ENCODE measurements at regions not wholly inside any gene's neighbourhood (a gene's known extent, or its start where the extent isn't known, plus 50 kb on each side); places are given as distances from the start of the nearest gene placed in this dataset.
"Not testable (repeated sequence)": the region's sequence is repeated elsewhere in the genome, so short reads cannot be mapped to it uniquely, and the experiment has no call there.

DNA sequence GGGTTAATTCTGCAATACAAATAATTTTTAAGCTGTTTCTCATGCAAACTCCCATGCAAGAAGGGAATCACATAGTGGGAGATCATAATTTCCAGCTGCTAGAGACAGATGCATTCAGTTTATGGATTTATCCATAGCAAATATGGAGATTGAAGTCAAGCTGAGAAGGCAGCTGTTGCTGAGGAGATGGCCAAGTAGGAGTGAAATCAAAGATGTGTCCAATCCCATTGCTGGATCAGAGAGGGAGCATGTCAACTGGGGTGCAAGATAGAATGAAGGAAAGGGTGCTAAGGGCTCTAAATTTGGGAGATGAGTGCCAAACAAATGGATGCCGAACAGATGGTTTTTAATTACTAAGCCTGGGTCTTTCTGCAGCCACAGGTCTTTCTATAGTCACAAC lies 504.5 kb downstream of the NFIB start:
- DNase-seq: no peak

DNA sequence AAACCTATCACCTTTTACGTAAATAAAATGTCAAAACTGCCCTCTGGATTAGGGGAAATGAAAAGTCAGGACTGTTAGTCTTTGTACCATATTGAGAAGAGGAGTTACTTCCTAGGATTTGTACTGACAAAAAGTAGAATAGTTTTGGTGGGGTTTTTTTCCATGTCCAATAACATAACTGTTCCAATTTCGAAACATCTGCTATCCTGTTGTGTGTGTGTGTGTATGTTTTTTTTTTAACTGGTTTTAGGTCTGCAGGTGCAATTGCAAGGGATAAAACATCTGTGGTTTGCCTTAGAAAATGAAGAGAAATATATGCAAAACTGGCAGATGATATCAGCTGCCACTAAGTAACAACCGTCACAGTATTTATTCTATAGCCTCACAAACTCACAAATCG lies 506.8 kb downstream of the NFIB start:
- DNase-seq: no peak

DNA sequence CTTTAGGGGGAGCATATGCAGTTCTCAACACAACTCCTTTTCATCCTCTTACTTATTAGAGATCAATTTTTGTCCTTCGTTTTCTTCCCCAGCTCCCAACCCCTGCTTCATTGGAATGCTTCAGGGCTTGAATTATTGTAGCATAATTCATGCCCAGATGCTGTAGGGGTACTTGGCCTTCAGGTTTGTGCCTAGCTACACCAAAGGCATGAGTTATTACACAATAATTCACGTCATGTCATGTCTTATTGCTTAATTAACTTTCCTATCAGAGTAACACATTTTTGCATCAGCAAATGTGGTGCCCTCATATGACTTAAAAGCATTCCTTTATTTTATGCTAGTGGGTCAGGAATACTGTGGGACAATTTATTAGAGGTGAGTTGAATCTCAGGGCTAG lies 507.2 kb downstream of the NFIB start:
- DNase-seq: no peak

DNA sequence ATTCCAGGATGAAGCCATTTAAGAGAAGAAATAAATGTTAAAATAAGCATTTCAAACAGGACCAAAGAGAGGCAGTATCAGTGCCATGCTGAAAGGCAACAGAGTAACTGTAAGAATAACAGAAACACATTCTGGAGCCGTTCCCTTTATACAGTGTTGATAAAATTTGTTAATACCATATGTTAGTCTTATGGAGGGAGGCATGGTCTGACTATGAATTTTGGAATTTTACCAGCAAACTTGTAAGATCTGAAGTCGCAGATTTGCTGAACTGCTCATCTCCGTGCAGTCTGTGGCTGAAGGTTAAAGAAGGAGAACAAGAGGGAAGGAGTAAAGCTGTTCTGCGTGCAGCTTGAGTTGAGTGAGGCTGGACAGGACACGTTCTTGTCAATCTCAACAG lies 508.4 kb downstream of the NFIB start:
- DNase-seq: peak; percentile 47

DNA sequence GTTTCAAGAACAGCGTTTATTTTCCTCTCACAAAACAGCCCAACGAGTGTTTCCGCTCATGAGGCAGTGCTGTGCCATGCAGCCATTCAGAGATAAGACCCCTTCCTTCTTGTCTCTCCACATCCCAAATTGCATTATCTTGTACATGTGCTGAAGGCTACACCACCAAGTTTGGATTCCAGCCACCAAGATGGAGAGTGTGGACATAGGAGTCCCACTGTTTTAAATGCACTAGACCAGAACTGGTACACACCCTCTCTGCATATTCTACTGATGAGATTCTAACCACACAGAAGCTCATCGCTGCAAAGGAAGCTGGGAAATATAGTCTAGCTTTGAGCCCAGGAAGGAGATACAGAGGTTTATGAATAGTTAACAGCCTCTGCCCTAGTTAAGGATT lies 509.4 kb downstream of the NFIB start:
- no peak for DNase-seq

DNA sequence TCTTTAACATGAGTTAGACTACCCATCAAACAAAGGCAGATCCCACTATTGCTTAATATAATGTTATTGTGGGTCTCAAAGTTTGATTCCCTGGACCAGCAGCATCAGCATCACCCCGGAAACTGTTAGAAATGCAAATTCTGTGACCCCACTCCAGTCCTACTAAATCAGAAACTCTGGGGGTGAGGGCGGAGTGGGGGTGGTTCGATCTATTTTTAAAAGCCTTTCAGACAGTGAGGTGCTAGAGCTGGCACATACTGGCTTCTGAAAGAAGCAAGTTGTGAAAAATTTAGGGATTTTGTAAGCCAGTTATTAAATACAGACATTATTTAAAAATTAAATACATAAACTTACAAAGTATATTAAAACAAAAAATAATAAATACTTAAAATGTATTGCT lies 513.2 kb downstream of the NFIB start:
- no peak for DNase-seq

DNA sequence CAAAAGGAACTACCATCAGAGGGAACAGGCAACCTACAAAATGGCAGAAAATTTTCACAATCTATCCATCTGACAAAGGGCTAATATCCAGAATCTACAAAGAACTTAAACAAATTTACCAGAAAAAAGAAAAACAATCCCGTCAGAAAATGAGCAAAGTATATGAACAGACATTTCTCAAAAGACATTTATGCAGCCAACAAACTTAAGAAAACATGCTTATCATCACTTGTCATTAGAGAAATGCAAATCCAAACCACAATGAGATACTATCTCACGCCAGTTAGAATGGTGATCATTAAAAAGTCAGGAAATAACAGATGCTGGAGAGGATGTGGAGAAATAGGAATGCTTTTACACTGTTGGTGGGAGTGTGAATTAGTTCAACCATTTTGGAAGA lies 516.2 kb downstream of the NFIB start:
- not testable (repeated sequence) for DNase-seq

DNA sequence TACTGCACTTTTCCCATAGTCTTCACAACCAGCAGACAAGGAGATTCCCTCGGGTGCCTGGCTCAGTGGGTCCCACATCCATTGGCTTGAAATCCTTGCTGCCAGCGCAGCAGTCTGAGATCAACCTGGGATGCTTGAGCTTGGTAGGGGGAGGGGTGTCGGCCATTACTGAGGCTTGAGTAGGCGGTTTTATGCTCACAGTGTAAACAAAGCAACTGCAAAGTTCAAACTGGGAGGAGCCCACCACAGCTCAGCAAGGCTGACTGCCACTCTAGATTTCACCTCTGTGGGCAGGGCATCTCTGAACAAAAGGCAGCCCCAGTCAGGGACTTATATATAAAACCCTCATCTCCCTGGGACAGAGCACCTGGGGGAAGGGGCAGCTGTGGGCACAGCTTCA lies 512.3 kb upstream of the MPDZ start:
- no peak for DNase-seq

DNA sequence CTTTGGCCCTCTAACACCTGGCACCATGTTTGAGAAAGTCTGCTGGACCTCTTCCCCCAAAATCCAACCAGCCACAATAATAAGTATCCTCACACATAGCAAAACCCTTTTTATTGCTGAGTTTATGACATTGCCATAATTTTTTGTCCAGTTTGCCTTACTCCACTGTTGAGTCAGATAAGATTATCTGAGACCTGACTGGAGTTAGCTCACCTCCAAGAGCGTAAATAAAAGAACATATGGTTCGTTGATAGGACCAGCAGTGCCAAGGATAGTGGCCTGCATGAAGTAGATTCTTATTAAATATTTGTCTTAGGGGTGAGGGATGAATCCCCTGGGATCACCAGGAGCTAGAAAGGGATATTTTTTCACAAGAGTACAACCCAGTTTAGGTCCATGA lies 510.6 kb upstream of the MPDZ start:
- no peak for DNase-seq

DNA sequence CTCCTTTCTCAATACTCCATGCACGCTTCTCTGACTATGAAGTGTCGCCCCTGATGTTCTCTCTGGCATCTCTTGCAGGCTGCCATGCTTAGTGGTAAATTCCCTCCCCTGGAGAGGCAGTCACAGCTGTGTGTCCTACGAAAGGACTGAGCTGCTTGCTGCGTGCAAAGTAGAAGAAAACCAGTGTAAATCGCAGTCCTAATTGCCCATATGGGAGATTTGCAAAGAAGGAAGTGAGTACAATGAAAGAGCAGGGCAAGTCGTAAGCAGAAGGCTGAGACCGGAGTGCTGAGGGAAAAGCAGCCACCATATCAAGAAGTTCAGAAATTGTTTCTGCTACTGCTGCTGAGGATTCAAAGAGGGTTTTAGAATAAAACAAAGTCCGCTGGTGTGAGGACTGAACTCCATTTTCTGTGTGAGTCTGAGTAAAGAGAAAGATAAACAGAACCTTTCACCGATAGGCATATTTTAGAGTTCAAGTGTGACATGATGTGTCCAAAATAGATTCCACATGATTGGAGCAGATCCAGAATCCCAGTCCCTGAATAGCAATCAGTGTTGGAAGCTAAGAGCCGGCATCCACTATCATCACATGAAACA lies 507.8 kb upstream of the MPDZ start:
- DNase-seq: peak; percentile 84

DNA sequence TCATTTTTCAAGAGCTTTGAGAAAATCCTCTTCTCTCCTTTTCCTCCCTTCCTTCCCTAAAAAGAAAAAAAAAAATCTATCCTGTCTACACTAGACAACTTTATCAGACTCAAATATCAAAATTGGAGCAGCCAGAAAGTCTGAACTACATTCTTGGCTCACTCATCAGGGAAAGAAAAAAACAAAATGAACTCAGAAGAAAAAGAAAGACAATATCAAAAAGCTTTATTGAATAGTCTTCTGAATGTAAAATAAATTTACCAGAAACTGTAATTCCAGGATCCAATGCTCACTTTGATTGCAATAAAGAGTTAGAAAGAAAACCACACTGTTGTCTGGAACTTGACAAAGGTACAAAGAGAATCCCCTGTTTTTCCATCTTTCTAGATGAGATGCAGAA lies 507.2 kb upstream of the MPDZ start:
- DNase-seq: no peak

DNA sequence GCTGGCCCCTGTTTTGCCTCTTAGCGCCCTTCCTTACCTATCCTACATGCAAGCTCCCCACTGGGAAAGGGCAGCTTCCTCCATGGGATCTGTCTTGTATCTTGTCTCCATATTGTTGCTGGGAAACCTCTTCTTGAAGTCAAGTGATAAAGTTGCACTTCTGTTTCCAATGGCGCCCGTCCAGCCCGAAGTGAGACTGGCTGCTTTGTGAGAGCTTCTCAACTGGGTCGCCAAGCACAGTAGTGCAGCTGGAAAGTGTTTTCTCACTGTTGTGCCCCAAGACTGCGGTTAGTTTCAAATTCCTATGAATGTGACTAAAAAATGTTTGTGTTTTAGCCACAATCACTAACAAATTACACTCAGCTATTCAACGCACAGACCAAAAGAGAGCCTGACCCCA lies 506.6 kb upstream of the MPDZ start:
- no peak for DNase-seq

DNA sequence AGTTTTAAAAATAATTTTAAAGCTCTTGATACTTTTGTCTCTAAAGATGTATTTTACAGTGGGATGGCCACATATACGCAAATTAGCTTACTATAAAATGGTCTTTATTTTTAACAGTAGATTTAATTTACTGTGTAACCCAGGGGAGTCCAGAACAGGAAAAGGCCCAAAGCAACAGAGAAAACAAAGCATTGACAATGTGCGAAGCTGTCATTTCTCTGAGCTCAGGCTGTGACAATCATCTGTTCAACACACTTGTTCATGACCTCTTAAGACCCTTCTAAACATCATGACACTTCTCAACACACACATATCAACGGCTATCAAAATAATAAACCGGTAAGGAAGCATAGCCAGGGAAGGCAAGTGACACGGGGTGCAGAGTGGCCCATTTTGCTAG lies 499.6 kb upstream of the MPDZ start:
- DNase-seq: peak; percentile 72

DNA sequence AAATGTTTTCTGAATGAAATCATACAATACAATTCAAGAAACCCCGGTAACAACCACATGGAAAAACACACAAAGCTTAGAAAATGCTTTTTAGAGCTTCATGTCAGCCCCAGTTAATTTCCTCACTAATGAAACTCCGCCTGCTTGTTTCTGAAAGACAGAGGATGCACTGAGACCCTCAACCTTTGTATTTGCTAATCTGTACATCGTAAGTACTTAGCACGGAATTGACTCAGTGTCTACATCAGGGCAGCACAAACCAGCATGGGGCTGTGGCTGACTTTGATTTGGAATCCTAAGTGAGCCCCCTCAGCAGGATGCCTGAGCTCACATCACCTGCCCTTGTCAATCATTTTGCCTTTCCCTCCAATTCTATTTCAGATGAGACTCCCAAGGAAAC lies 499.1 kb upstream of the MPDZ start:
- peak; percentile 79 for DNase-seq

DNA sequence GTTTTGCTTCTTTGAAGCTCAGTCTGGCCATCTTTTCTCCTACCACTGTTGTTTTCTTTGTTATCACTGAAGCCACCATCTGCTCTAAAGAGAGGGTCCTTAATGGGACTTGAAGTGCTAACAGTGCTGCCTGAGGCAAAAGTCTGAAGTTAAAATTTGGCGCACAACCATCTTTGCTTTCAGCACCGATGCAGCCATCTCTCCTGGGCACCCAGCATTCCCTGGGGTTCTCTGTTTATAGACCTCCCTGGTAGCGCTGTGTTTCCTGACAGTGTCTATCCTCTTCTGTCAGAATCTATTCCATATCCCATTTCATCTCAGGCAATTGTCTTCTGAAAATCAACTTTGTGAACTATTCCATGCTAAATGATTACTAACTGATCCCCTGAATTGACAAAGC lies 491.5 kb upstream of the MPDZ start:
- DNase-seq: no peak

DNA sequence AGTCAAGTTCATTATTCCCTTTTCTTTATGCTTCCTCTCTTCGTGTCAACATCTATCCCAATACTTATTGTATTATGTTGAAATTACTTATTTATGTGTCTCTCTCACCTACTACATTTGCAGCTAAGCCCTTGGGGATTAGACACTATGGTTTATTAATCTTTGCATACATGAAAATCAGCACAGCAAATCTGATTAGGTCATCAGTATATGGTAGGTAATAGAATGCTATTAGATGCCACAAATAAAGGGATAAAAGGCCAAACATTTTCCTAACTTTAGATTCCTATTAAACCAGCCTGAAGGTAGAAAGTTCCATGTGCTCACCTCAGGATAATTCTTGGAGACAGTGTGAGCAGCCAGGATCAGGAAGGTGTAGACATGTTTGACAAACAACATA lies 490.1 kb upstream of the MPDZ start:
- DNase-seq: no peak

DNA sequence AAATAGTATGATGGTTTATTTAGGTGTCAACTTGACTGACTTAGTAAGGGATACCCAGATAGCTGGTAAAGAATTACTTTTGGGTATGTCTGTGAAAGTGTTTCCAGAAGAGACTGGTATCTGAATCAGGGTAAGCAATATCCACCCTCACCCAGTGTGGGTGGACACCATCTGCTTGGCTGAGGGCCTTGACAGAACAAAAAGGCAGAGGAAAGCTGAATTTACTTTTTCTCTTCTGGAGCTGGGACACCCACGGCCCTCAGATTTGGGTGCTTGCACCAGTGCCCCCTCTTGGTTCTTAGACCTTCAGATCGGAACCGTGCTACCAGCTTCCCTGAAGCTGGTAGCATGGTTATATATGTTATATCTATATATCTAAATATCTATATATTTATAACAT lies 489.5 kb upstream of the MPDZ start:
- no peak for DNase-seq

DNA sequence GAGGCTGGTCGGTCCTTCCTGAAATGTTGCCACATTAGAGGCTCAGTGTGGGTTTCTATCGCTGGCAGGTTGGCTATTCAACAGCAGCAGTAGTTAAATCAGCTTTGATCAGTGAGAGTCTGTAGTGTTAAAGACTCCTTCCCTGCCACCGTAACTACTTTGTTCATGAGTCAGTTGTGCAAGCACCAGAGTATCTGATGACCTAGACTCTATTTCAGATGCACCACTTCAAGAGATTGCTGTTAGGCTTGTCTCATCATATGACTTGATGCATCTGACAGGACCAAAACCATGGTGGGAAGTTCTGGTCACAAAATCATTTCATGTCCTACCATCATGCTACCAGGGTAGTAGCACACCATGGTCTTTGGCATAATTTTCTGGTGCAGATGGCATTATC lies 482.7 kb upstream of the MPDZ start:
- DNase-seq: no peak

DNA sequence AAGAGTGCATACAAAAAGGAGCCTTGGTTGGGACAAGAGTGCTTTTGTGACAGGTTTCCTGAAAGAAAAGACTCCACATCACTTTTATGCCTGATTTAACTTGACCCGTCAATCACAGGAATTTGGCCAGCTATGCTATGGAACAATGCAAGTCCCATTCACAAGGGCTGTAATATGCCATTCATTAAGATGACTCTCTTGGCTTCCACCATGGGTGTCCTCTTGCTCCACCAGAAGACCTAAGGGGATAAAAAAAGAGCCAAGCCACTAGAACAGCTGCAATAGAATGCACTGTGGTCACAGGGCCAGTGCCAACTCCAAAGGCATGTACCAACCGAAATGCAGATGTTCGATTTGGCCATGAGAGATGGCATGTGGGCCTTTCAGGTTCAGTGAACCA lies 480.1 kb upstream of the MPDZ start:
- peak; percentile 60 for DNase-seq

DNA sequence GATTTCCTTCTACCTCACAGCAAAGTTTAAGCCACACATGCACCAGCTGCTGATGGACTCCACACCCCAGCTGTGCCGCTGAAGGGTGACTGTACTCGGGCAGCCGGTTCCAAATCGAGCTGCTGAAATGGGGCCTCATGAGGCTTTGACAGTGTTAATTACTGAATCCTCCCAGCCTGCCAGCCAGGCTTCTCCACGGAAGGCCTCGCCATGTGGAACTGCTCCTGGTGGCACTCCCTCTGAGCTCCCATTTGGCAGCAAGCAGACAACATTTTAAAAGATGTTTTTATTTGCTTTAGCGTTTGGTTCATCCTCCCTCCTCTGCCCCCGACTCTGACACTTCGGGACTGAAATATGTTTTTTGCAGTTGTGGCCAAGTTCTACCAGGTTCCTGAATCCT lies 479.4 kb upstream of the MPDZ start:
- peak; percentile 33 for DNase-seq

DNA sequence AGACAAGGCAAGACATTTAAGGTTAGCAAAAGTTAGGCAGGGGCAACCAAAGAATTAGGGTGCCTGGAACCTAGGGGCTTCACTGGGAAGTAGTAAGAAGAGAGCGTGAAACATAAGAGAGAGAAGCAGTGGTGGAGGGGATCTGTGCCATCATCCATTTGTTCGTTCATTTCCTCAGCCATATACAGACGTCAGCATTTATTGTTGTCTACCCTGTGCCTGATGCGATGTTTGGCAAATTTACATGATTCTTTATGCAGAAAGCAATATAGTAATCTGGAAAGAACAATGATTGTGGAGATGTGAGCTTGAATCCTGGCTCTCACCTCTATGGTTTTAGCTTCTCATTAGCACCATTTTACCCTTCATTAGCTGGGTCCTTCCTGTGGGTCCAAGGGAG lies 477.5 kb upstream of the MPDZ start:
- DNase-seq: no peak

DNA sequence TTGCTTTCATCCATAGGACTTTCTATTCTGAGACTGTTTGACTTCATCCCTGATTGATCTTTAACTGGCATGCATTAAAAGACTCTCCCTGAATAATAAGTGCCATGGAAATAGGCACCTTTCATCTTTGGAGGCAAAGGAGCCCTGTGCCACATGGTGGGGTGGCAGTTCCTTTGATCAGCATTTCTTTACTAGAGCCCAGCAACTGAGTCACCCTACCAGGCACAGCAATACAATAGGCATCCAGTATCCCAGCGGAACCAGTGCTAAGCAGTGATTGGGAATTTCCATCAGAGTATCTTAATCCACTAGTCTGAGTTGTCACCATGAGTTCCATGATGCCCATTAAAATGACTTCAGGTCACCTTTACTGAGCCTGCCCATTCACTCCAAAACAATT lies 476.1 kb upstream of the MPDZ start:
- DNase-seq: no peak

DNA sequence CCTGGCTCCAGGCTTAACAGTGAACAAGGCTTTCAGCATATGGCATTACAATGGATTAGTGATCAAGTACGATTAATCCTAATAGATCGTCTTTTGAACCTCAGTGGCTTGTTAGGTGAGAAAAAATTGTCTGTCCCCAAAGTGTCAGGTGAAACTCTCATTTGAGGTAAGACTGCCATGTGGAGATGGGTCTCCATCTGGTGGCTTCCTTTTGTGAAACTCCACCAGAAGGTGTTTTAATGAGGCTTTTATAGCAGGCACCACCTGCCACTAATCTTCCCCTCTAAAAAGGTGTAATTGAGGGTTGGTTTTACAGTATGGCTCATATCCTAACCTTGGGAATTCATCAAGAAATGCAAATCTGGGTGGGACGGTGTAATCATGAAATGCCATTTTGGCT lies 471.1 kb upstream of the MPDZ start:
- no peak for DNase-seq

DNA sequence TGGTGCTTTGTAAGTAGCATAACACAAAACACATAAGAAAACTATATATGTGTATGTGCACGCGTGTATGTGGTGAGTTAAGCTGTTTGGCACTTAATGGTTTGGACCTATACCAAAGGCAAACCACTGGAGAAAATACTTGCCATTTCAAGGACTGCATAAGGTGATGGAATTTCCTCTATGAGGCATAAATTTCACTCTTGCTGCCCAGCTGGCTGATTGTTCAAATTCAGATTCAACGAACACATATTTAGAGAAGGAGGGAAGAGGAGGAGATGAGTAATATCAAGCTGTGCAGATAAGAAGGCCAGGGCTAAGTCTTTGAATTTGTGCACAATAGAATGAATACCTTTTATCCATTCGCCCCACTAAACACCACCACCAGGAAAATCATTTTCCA lies 470.6 kb upstream of the MPDZ start:
- DNase-seq: no peak

DNA sequence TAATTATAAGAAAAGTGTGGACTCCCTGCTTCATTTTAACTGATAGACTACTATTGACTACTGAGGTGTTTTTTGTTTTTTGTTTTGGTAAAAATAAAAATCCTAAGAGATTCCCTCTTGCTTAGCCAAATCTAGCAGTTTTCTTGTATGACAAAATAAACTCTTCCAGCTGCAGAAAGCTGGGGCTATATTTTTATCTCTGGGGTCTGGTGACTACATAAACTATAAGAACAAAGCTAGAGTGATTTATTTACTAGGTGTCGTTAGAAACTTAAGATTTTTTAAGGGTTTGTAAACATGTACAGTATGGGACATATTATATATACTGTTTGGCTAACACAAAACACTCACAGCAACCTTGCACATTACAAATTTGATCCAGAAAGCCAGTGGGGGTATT lies 467.4 kb upstream of the MPDZ start:
- DNase-seq: no peak
